ENCODE measurements at regions not wholly inside any gene's neighbourhood (a gene's known extent, or its start where the extent isn't known, plus 50 kb on each side); places are given as distances from the start of the nearest gene placed in this dataset.

GRCh38 chr2:34305587-34305986 is 706.5 kb upstream of the FAM98A start:
- TF ChIP-seq CTCF (IDR thresholded peaks at IDR 0.05) (no peak), POLR2A (IDR thresholded peaks at IDR 0.05) (no peak)

Measured in uterus (tissue), 2 donors.